GM23248 (cell line): ENCODE measurements at regions not wholly inside any gene's neighbourhood (a gene's known extent, or its start where the extent isn't known, plus 50 kb on each side); places are given as distances from the start of the nearest gene placed in this dataset.
"Not testable (repeated sequence)": the region's sequence is repeated elsewhere in the genome, so short reads cannot be mapped to it uniquely, and the experiment has no call there.

Source experiments
- DNase-seq: peaks from one replicate; pipeline ENCODE4 v3.0.0-alpha.2; 2015
- H2AFZ ChIP-seq: fragments of 200-600 bp; sonication (generic); 2 replicates; pipeline ENCODE4 v1.6.1; 2016; ENCODE audit warnings: antibody characterized with exemption
- H3F3A ChIP-seq: fragments of 200-600 bp; sonication (generic); 2 replicates; pipeline ENCODE4 v1.6.1; 2016; ENCODE audit warnings: mild to moderate bottlenecking, antibody characterized with exemption, mixed run types; ENCODE audit not compliant: insufficient read depth
- H3K27ac ChIP-seq: fragments of 200-600 bp; sonication (generic); 2 replicates; pipeline ENCODE4 v1.5.1; 2016; ENCODE audit warnings: mild to moderate bottlenecking
- H3K27me3 ChIP-seq: fragments of 200-600 bp; sonication (generic); replicated peaks from 2 replicates; pipeline ENCODE4 v1.6.1; 2016; ENCODE audit warnings: mild to moderate bottlenecking; ENCODE audit not compliant: insufficient read depth
- H3K36me3 ChIP-seq: fragments of 200-600 bp; sonication (generic); 2 replicates; pipeline ENCODE4 v1.6.1; 2016; ENCODE audit warnings: low read depth, mild to moderate bottlenecking
- H3K4me1 ChIP-seq: fragments of 200-600 bp; sonication (generic); 2 replicates; pipeline ENCODE4 v1.6.1; 2016; ENCODE audit warnings: mild to moderate bottlenecking; ENCODE audit not compliant: insufficient read depth
- H3K4me2 ChIP-seq: fragments of 200-600 bp; sonication (generic); one replicate; pipeline ENCODE4 v1.6.1; 2016; ENCODE audit warnings: mild to moderate bottlenecking; ENCODE audit not compliant: unreplicated experiment
- H3K4me3 ChIP-seq: fragments of 200-600 bp; sonication (generic); 2 replicates; pipeline ENCODE4 v1.5.1; 2016; ENCODE audit warnings: mild to moderate bottlenecking
- H3K79me2 ChIP-seq: fragments of 200-600 bp; sonication (generic); 2 replicates; pipeline ENCODE4 v1.6.1; 2016; ENCODE audit warnings: mild to moderate bottlenecking; ENCODE audit not compliant: insufficient read depth
- H3K9ac ChIP-seq: fragments of 200-600 bp; sonication (generic); 2 replicates; pipeline ENCODE4 v1.6.1; 2016; ENCODE audit warnings: mild to moderate bottlenecking
- H3K9me2 ChIP-seq: fragments of 200-600 bp; sonication (generic); 2 replicates; pipeline ENCODE4 v1.6.1; 2016; ENCODE audit warnings: mixed run types, mild to moderate bottlenecking, moderate library complexity; ENCODE audit not compliant: insufficient read depth
- H3K9me3 ChIP-seq: fragments of 200-600 bp; sonication (generic); one replicate; pipeline ENCODE4 v1.6.1; 2017; ENCODE audit warnings: low read depth
- H4K20me1 ChIP-seq: fragments of 200-600 bp; sonication (generic); 2 replicates; pipeline ENCODE4 v1.6.0; 2016; ENCODE audit not compliant: insufficient read depth
- EZH2 ChIP-seq: fragments of 200-600 bp; sonication (generic); IDR thresholded peaks from 2 replicates; pipeline ENCODE4 v1.6.1; 2018; ENCODE audit warnings: antibody characterized with exemption, mild to moderate bottlenecking; ENCODE audit not compliant: insufficient read depth, poor library complexity, severe bottlenecking
- EZH2phosphoT487 ChIP-seq: fragments of 200-600 bp; sonication (generic); IDR thresholded peaks from 2 replicates; pipeline ENCODE4 v1.6.1; 2018; ENCODE audit warnings: antibody characterized with exemption, moderate library complexity, mild to moderate bottlenecking, low read depth; ENCODE audit not compliant: insufficient read depth
- WGBS, 2 experiments: methylation state at CpG; one replicate each; pipeline ENCODE4 v1.1.6; 2015 to 2017; ENCODE audit warnings: low lambda C conversion rate in 2 of 2, low coverage in 1 of 2; ENCODE audit errors: missing lambda C conversion rate in 2 of 2; 5-methylcytosine and 5-hydroxymethylcytosine counted together
- in situ Hi-C: fragments of 300-500 bp; cut with MboI; formaldehyde crosslinking; loops from 2 replicates; pipeline ENCODE4 v1.15.0; 2020

GRCh38 chr14:44730860-44731259, 223.8 kb upstream of the FSCB start:
- Histone ChIP-seq H3K9ac (no peak overlapping the region), H3K9me3 (no peaks in the 10 kb centered on the region), H4K20me1 (no peaks in the 10 kb centered on the region), H3K27me3 (no peaks in the 10 kb centered on the region), H3K4me1 (no peaks in the 10 kb centered on the region), H3K9me2 (no peaks in the 10 kb centered on the region), H3K27ac (no peak overlapping the region), H3K79me2 (no peaks in the 10 kb centered on the region), H3K36me3 (no peaks in the 10 kb centered on the region), H3K4me3 (no peak overlapping the region), H3F3A (no peaks in the 10 kb centered on the region), H3K4me2 (no peak overlapping the region), H2AFZ (no peak overlapping the region)
- no peak for DNase-seq
- WGBS, 2 experiments: 4 to 5% methylated on average over 3 of the region's 3 CpGs
- in situ Hi-C loops: no loop called here
- TF ChIP-seq EZH2phosphoT487 (no peak), EZH2 (no peak)

- H3K4me1 ChIP-seq, H4K20me1 ChIP-seq, H3K9ac ChIP-seq, H3K9me2 ChIP-seq, DNase-seq, H3F3A ChIP-seq, H3K4me3 ChIP-seq, H3K27me3 ChIP-seq, H3K4me2 ChIP-seq, H3K79me2 ChIP-seq, H3K9me3 ChIP-seq, in situ Hi-C loops, H2AFZ ChIP-seq, H3K27ac ChIP-seq, H3K36me3 ChIP-seq: not testable (repeated sequence)
- WGBS, 2 experiments: 0% methylated on average over 1 of the region's 1 CpG
Observed at GRCh38 chr14:44721395-44721794, 214.3 kb upstream of the FSCB start.

- H3K27ac ChIP-seq: no peak overlapping the region
- in situ Hi-C loops: no loop called here
Observed at GRCh38 chr14:44720707-44721106, 213.6 kb upstream of the FSCB start.

GRCh38 chr14:44712024-44712815, 205.1 kb upstream of the FSCB start:
- Histone ChIP-seq H3K27ac (no peak overlapping the region), H4K20me1 (no peaks in the 10 kb centered on the region), H3K9me3 (no peaks in the 10 kb centered on the region), H3K9me2 (no peaks in the 10 kb centered on the region), H3F3A (no peaks in the 10 kb centered on the region), H3K9ac (no peak overlapping the region), H2AFZ (no peak overlapping the region), H3K27me3 (no peaks in the 10 kb centered on the region), H3K4me2 (no peak overlapping the region), H3K4me1 (no peaks in the 10 kb centered on the region), H3K79me2 (no peaks in the 10 kb centered on the region), H3K36me3 (no peaks in the 10 kb centered on the region), H3K4me3 (no peak overlapping the region)
- no peak for DNase-seq
- in situ Hi-C loops: no loop called here
- TF ChIP-seq EZH2 (no peak), EZH2phosphoT487 (no peak)
- WGBS, 2 experiments: 1 to 5% methylated on average over 9 of the region's 9 CpGs

More at GRCh38 chr14:44720707-44721106, 213.6 kb upstream of the FSCB start:
- Histone ChIP-seq H3K9me3 (no peaks in the 10 kb centered on the region), H4K20me1 (no peaks in the 10 kb centered on the region), H3K9ac (no peak overlapping the region), H3K4me1 (no peaks in the 10 kb centered on the region), H3K79me2 (no peaks in the 10 kb centered on the region), H2AFZ (no peak overlapping the region), H3K36me3 (no peaks in the 10 kb centered on the region), H3K4me3 (no peak overlapping the region), H3F3A (no peaks in the 10 kb centered on the region), H3K9me2 (no peaks in the 10 kb centered on the region), H3K4me2 (no peak overlapping the region), H3K27me3 (no peaks in the 10 kb centered on the region)
- no peak for DNase-seq
- 26% methylated on average over 2 of the region's 2 CpGs for WGBS, 2 experiments
- TF ChIP-seq EZH2 (no peak), EZH2phosphoT487 (no peak)
